GM19452 (cell line): ENCODE measurements at regions not wholly inside any gene's neighbourhood (a gene's known extent, or its start where the extent isn't known, plus 50 kb on each side); places are given as distances from the start of the nearest gene placed in this dataset.
"Not testable (repeated sequence)": the region's sequence is repeated elsewhere in the genome, so short reads cannot be mapped to it uniquely, and the experiment has no call there.

Experiments
- ATAC-seq: cut with Tn5 transposase; IDR thresholded peaks from one replicate; pipeline ENCODE4 v1.9.1; 2021; ENCODE audit not compliant: unreplicated experiment

- ATAC-seq = no peak
Measured at GRCh38 chr12:125304029-125304428, 238.8 kb downstream of the AACS start.

GRCh38 chr12:125305231-125305630, 240.0 kb downstream of the AACS start:
- ATAC-seq = no peak

GRCh38 chr12:125310461-125310860, 245.2 kb downstream of the AACS start:
- ATAC-seq = no peak

GRCh38 chr12:125311050-125311449, 245.8 kb downstream of the AACS start:
- ATAC-seq = no peak

GRCh38 chr12:125312471-125312870, 247.2 kb downstream of the AACS start:
- ATAC-seq = no peak

- no peak for ATAC-seq
Measured at GRCh38 chr12:125314051-125314755, 249.0 kb downstream of the AACS start.

- no peak for ATAC-seq
Measured at GRCh38 chr12:125315771-125316170, 250.5 kb downstream of the AACS start.

GRCh38 chr12:125320177-125320576, 254.9 kb downstream of the AACS start:
- ATAC-seq = no peak

GRCh38 chr12:125324861-125325490, 259.7 kb downstream of the AACS start:
- ATAC-seq = no peak

GRCh38 chr12:125329239-125330102, 264.2 kb downstream of the AACS start:
- ATAC-seq = no peak

GRCh38 chr12:125330645-125331341, 265.6 kb downstream of the AACS start:
- peak; percentile 85 for ATAC-seq

GRCh38 chr12:125331342-125332052, 266.3 kb downstream of the AACS start:
- ATAC-seq = no peak

GRCh38 chr12:125332900-125333299, 267.7 kb downstream of the AACS start:
- no peak for ATAC-seq

- no peak for ATAC-seq
Measured at GRCh38 chr12:125336246-125336645, 271.0 kb downstream of the AACS start.

- no peak for ATAC-seq
Measured at GRCh38 chr12:125340791-125341190, 275.6 kb downstream of the AACS start.

GRCh38 chr12:125341422-125341821, 276.2 kb downstream of the AACS start:
- no peak for ATAC-seq

GRCh38 chr12:125343649-125344048, 278.4 kb downstream of the AACS start:
- ATAC-seq = no peak

GRCh38 chr12:125346362-125346761, 281.1 kb downstream of the AACS start:
- no peak for ATAC-seq

- ATAC-seq = no peak
Measured at GRCh38 chr12:125351788-125352187, 286.6 kb downstream of the AACS start.

- ATAC-seq = not testable (repeated sequence)
Measured at GRCh38 chr12:125353002-125353401, 287.8 kb downstream of the AACS start.

GRCh38 chr12:125353871-125354270, 288.6 kb downstream of the AACS start:
- no peak for ATAC-seq
